B cell (primary cell): ENCODE measurements at regions not wholly inside any gene's neighbourhood (a gene's known extent, or its start where the extent isn't known, plus 50 kb on each side); places are given as distances from the start of the nearest gene placed in this dataset.

Experiments
- ATAC-seq: fragments of 200-7000 bp; cut with Tn5 transposase; one replicate; pipeline ENCODE4 v1.10.0; 2021; ENCODE audit warnings: low read depth, mild to moderate bottlenecking, moderate number of reproducible peaks, moderate library complexity
- CTCF ChIA-PET: fragments of 350-600 bp; sonication (Branson Sonifier 250); formaldehyde crosslinking; loops from one replicate; lab custom pipeline; 2021; ENCODE audit warnings: antibody characterized with exemption, inconsistent platforms; lab: Charles Lee
- POLR2A ChIA-PET: fragments of 350-600 bp; sonication (Branson Sonifier 250); formaldehyde crosslinking; loops from one replicate; lab custom pipeline; 2021; ENCODE audit warnings: antibody characterized with exemption; lab: Charles Lee
- DNase-seq: peaks from one replicate; pipeline ENCODE4 v3.0.0; 2013
- H2AFZ ChIP-seq: 2 replicates; pipeline ENCODE4 v1.6.1; 2012; ENCODE audit warnings: mild to moderate bottlenecking, low read depth, low read length; ENCODE audit not compliant: insufficient read depth, poor library complexity, severe bottlenecking
- H3K27ac ChIP-seq, 2 donors: 1 replicate in 1 of 2; 2 replicates in 1 of 2; pipeline ENCODE4 v1.5.1; 2012 to 2013; ENCODE audit warnings: low read length in 2 of 2, mild to moderate bottlenecking in 2 of 2, moderate library complexity in 1 of 2
- H3K27me3 ChIP-seq, 4 experiments: fragments of 200-600 bp in 1 of 4; sonication (generic) in 1 of 4; replicated peaks in 1 of 4; 1 replicate in 2 of 4; 2 replicates in 2 of 4; pipeline versions ENCODE4 v1.6.1 to v1.7.0; 2013 to 2016; ENCODE audit warnings: low read length in 3 of 4, mild to moderate bottlenecking in 2 of 4, mixed read lengths in 1 of 4, moderate library complexity in 1 of 4; ENCODE audit not compliant: insufficient read depth in 4 of 4, control insufficient read depth in 3 of 4; ENCODE audit errors: control extremely low read depth in 1 of 4
- H3K36me3 ChIP-seq, 2 experiments: replicated peaks in 1 of 2; 1 replicate in 1 of 2; 2 replicates in 1 of 2; pipeline versions ENCODE4 v1.6.1 to v1.7.1; 2013; ENCODE audit warnings: low read length in 1 of 2; ENCODE audit not compliant: insufficient read depth in 2 of 2, control insufficient read depth in 1 of 2; ENCODE audit errors: control extremely low read depth in 1 of 2, extremely low read depth in 1 of 2
- H3K4me1 ChIP-seq, 2 donors: fragments of 200-600 bp in 1 of 2; sonication (generic) in 1 of 2; 1 replicate in 1 of 2; 2 replicates in 1 of 2; pipeline versions ENCODE4 v1.5.1 to v1.6.1; 2013 to 2017; ENCODE audit warnings: low read length in 2 of 2; ENCODE audit not compliant: control insufficient read depth in 2 of 2, insufficient read depth in 2 of 2
- H3K4me2 ChIP-seq: replicated peaks from 2 replicates; pipeline ENCODE3; 2012; ENCODE audit warnings: mild to moderate bottlenecking, low read depth, low read length; ENCODE audit not compliant: poor library complexity, severe bottlenecking
- H3K4me3 ChIP-seq, 5 experiments: fragments of 200-600 bp in 1 of 5; sonication (generic) in 1 of 5; 1 replicate in 3 of 5; 2 replicates in 2 of 5; pipeline versions ENCODE4 v1.5.1 to v1.7.0; 2011 to 2016; ENCODE audit warnings: low read length in 4 of 5, mild to moderate bottlenecking in 4 of 5, low read depth in 2 of 5, control low read depth in 1 of 5, moderate library complexity in 1 of 5; ENCODE audit not compliant: insufficient read depth in 1 of 5; ENCODE audit errors: control extremely low read depth in 1 of 5, extremely low read depth in 1 of 5
- H3K79me2 ChIP-seq: fragments of 200-600 bp; sonication (generic); one replicate; pipeline ENCODE4 v1.6.0; 2016; ENCODE audit warnings: low read length; ENCODE audit not compliant: control insufficient read depth, insufficient read depth
- H3K9ac ChIP-seq: fragments of 200-600 bp; sonication (generic); 2 replicates; pipeline ENCODE4 v1.6.1; 2017; ENCODE audit warnings: mild to moderate bottlenecking, low read length, moderate library complexity
- H3K9me3 ChIP-seq, 3 donors: one replicate each; pipeline versions ENCODE4 v1.6.1 to v1.7.1; 2013; ENCODE audit warnings: low read length in 2 of 3; ENCODE audit not compliant: control insufficient read depth in 2 of 3, insufficient read depth in 1 of 3; ENCODE audit errors: control extremely low read depth in 1 of 3
- H4K20me1 ChIP-seq: 2 replicates; pipeline ENCODE4 v1.6.0; 2012; ENCODE audit warnings: mild to moderate bottlenecking, low read length; ENCODE audit not compliant: insufficient read depth, control insufficient read depth, poor library complexity, severe bottlenecking
- H3K27ac Mint-ChIP-seq: one replicate; pipeline ENCODE4 v1.8.0; 2021; ENCODE audit warnings: mixed read lengths
- H3K27me3 Mint-ChIP-seq: one replicate; pipeline ENCODE4 v1.8.0; 2021; ENCODE audit warnings: mixed read lengths
- H3K4me1 Mint-ChIP-seq: one replicate; pipeline ENCODE4 v1.8.0; 2021; ENCODE audit warnings: mixed read lengths
- H3K4me3 Mint-ChIP-seq: one replicate; pipeline ENCODE4 v1.8.0; 2021; ENCODE audit warnings: mixed read lengths
- H3K9me3 Mint-ChIP-seq: one replicate; pipeline ENCODE4 v1.8.0; 2022; ENCODE audit warnings: mixed read lengths; ENCODE audit not compliant: insufficient read depth
- EZH2 ChIP-seq: IDR thresholded peaks from 2 replicates; pipeline ENCODE4 v1.6.1; 2012; ENCODE audit warnings: borderline replicate concordance, low read depth, mild to moderate bottlenecking, moderate library complexity, low read length; ENCODE audit not compliant: insufficient read depth, poor library complexity, severe bottlenecking
- WGBS: methylation state at CpG from one replicate; pipeline ENCODE4 v1.1.5; 2013; ENCODE audit warnings: missing lambda C conversion rate; ENCODE audit not compliant: insufficient coverage; 5-methylcytosine and 5-hydroxymethylcytosine counted together
- intact Hi-C: fragments of 100-400 bp; cut with micrococcal nuclease; formaldehyde crosslinking; loops from one replicate; pipeline ENCODE4 v1.10.0; 2022
- TF ChIP-seq, protein P1 (sequence below): fragments of 200-600 bp; IDR thresholded peaks from one replicate; pipeline ENCODE4 v1.8.0; 2022; ENCODE audit warnings: antibody characterized with exemption, mild to moderate bottlenecking

GRCh38 chr20:39651645-39652325 lies 689.6 kb downstream of the DHX35 start:
- no peaks in the 10 kb centered on the region for H3K79me2 ChIP-seq
- H4K20me1 ChIP-seq: no peaks in the 10 kb centered on the region
- no peak overlapping the region for H3K4me3 ChIP-seq
- intact Hi-C loops: no loop called here
- no peaks in the 10 kb centered on the region for H3K9me3 Mint-ChIP-seq
- no peak overlapping the region for H2AFZ ChIP-seq
- peaks cover 0 to 6% (median 0%) of the 10 kb centered on the region in 4 experiments for H3K27me3 ChIP-seq
- no peak overlapping the region for H3K27ac ChIP-seq
- no peak overlapping the region for H3K4me2 ChIP-seq
- peaks cover 0 to 10% (median 0%) of the 10 kb centered on the region in 3 donors for H3K9me3 ChIP-seq
- H3K4me1 ChIP-seq: no peaks in the 10 kb centered on the region
- DNase-seq (no peak), ATAC-seq (no peak)
- peaks cover 7% of the 10 kb centered on the region for H3K27me3 Mint-ChIP-seq
- H3K9ac ChIP-seq: no peak overlapping the region
- H3K27ac Mint-ChIP-seq: no peak overlapping the region
- no peaks in the 10 kb centered on the region for H3K4me1 Mint-ChIP-seq
- 36% methylated on average over 3 of the region's 9 CpGs for WGBS
- H3K36me3 ChIP-seq: no peaks in the 10 kb centered on the region
- POLR2A ChIA-PET: no interaction called here
- H3K4me3 Mint-ChIP-seq: no peak overlapping the region
- CTCF ChIA-PET: no interaction called here
- TF ChIP-seq, protein P1, sequence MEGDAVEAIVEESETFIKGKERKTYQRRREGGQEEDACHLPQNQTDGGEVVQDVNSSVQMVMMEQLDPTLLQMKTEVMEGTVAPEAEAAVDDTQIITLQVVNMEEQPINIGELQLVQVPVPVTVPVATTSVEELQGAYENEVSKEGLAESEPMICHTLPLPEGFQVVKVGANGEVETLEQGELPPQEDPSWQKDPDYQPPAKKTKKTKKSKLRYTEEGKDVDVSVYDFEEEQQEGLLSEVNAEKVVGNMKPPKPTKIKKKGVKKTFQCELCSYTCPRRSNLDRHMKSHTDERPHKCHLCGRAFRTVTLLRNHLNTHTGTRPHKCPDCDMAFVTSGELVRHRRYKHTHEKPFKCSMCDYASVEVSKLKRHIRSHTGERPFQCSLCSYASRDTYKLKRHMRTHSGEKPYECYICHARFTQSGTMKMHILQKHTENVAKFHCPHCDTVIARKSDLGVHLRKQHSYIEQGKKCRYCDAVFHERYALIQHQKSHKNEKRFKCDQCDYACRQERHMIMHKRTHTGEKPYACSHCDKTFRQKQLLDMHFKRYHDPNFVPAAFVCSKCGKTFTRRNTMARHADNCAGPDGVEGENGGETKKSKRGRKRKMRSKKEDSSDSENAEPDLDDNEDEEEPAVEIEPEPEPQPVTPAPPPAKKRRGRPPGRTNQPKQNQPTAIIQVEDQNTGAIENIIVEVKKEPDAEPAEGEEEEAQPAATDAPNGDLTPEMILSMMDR: no peak
- no peak for TF ChIP-seq EZH2

DNA sequence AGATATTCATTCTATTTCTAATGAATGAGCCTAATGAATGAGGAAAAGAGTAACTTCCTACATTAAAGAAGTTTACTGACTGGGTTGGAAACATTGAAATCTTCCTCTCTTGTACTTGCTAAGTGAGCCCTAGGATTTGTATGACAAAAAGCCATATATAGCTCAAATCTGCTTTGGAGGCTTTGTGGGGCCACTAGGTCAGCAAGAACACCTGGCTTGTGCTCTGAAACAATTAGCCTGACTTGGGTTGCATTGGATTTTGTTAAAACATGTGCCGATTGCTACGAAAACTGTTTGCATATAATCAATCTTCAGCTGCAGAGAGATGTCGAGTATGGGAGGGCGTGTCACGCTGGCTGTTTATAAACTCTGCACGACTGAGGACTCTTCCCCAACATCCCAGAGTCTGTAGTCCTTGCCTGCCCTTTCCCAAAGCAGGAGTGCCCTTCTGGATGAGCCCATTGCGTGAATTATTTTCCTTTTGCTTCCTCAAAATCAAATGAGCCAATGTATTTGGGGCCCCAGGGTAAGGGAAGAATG lies 684.8 kb downstream of the DHX35 start:
- Mint-ChIP-seq H3K27me3 (no peaks in the 10 kb centered on the region), H3K9me3 (no peaks in the 10 kb centered on the region), H3K4me1 (no peaks in the 10 kb centered on the region), H3K4me3 (no peak overlapping the region), H3K27ac (no peak overlapping the region)
- Histone ChIP-seq H3K9me3 (peaks cover 0 to 6% (median 0%) of the 10 kb centered on the region in 3 donors), H3K36me3 (no peaks in the 10 kb centered on the region), H3K27ac (no peak overlapping the region), H3K4me3 (no peak overlapping the region), H2AFZ (no peak overlapping the region), H3K27me3 (peaks cover 0 to 5% (median 0%) of the 10 kb centered on the region in 4 experiments), H3K4me2 (no peak overlapping the region), H3K4me1 (no peaks in the 10 kb centered on the region), H3K9ac (no peak overlapping the region), H3K79me2 (no peaks in the 10 kb centered on the region), H4K20me1 (no peaks in the 10 kb centered on the region)
- TF ChIP-seq, protein P1: no peak
- TF ChIP-seq EZH2: no peak
- CTCF ChIA-PET: no interaction called here
- WGBS: 91% methylated on average over 6 of the region's 7 CpGs
- DNase-seq: no peak
- POLR2A ChIA-PET: no interaction called here
- intact Hi-C loops: no loop called here
- no peak for ATAC-seq
